Muscle of back (tissue), 3 donors: ENCODE measurements at regions not wholly inside any gene's neighbourhood (a gene's known extent, or its start where the extent isn't known, plus 50 kb on each side); places are given as distances from the start of the nearest gene placed in this dataset.

Source experiments
- DNase-seq, 3 donors: peaks; one replicate each; pipeline versions ENCODE4 v3.0.0 to v3.0.0-alpha.2; 2013

DNA sequence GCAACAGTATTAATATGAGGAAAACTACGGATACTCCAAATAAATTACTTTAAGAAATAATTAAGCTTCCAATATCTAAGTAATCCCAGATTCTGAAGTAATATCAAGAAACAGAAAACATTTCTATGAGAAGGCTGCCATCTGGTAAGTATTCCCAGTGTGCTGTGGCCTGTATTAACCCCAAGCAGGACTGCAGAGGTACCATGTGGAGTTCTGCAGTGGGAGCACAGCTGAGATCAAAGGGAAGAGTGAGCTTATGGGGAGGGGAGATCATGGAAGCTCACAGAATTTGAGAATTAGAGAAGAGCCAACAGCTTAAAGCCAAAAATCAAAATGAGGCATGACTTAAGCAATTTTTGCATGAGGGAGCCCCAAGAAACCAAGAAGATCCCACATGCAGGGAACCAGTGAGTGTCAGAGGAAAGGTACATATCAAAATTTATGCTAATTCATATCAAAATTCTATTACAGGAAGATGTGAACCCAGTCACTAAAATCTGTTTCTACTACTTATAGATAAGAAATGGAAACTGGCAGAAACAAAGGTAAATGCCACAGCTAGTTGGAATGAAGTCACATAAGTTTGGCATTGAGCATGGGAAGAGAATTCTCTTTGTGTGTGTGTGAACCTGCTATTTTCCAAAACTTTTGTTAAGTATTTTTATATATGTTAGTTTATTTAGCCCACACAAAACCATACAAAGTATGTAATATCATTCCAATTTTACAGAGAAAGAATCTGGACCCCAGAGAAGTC, 62.6 kb upstream of the KITLG start:
- no peak for DNase-seq

DNA sequence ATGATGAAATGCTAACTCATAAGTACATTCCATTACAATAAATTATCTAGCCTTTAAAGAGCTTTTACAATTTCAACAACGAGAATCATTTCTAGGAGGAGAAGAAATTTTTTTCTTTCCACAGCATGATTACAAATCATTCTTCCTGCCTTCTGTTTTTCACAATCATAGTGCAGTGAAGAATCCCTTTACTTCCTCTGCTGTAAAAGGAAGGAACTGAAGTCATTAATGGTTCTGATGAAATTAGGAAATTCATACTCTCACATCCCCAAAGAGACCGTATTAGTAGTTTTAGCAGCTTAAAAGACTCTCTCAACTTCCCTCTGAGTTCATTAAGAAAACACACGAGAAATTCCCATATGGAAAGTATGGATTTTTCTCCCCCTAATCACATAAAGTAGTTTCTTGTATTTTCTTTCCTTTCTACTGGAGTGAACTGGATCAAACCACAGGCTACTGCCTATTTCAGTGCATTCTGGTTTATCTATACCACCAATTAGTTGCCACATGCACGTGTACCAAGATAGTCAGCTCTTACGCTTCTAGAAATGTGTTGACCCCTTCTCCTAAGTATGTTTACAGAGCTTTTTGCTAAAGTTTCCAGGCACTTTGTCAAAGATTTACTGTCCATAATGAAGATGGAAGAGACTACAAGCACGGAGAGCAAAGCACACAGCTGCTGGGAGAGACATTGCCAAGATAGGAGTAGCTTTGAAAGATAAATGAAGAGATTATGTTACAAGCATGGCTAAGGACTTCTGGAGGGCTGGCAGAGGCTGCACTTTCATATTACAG, 58.9 kb upstream of the KITLG start:
- peak; percentile 61 to 81 (median 64) for DNase-seq

DNA sequence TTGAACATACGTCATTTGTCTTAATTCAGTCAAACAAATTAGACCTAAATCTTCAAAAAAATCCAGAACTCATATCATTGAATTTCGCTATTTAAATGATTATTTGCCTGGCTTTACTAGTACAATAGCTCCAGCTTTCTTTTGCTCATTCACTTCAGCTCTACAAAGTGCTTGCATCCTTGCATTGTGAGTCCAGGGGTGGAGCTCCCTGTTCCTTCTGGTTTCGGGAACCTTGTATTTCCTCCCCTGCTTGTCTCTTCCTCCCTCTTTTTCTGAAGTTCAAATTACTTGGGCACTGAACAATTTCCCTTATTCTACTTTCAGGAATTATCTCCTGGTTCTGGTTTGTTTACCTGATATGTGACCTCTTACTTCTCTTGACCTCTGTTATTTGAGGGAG, 58.1 kb upstream of the KITLG start:
- no peak for DNase-seq

DNA sequence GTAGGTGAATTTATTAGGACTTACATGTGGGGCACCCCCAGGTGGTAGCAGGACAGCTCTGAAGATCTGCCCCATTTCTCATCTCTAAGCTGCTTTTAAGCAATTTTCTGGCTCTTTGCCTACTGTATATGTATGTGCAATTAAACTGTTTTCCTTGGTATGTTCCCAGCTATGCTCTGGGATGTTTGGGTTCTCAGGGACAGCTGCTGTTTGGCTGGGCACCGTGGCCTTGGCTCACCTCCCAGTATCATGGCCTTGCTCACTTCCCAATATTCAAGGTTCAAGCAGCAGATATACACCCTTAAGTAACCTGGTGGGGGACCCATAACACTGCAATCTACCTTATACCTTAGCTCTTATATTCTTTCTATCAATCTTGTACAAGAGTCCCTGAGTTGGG, 53.7 kb upstream of the KITLG start:
- DNase-seq = no peak

DNA sequence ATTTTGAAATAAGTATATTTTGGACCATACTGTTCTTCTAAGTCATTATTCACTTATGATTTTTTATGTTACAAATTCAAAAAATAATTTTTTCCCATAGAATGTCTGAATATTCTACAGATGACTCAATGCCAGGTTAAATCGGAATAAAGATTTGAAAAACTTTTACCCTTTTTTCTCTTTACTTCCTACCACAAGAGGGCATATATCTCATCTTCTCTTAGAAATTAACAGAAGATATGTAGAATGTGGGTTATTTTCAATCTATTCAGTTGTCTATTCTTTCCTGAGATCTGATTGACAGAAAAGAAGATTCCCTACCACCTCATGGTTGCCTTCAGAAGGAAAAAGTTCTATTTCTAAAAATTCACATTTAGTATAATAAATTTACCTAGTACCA, 53.0 kb upstream of the KITLG start:
- no peak for DNase-seq

DNA sequence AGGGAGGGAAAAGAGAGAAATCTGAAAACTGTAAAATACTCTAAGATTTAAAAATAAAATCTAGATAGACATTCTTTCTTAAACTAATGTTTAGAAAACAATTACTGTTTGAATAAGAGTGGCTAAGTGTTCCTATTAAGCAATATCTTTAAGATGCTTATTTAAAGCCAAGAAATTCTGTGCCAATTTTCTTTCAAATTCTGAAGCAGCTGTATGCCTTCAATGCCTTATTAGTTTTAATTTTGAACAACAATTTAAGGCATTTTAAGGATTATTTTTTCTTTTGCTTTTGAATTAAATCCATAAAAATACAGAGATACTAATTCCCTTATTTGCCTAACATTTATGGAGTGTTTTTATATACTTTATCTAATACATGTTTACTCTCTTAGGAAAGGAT, 50.3 kb upstream of the KITLG start:
- DNase-seq = no peak
